Type B pancreatic cell (in vitro differentiated cells): ENCODE measurements at regions not wholly inside any gene's neighbourhood (a gene's known extent, or its start where the extent isn't known, plus 50 kb on each side); places are given as distances from the start of the nearest gene placed in this dataset.

ENCODE experiments used
- DNase-seq: peaks from one replicate; pipeline ENCODE4 v3.0.0; 2021; ENCODE audit warnings: mixed read lengths; ENCODE audit not compliant: unreplicated experiment; ENCODE audit errors: extremely low spot score
- H3K27ac Mint-ChIP-seq: 2 replicates; pipeline ENCODE4 v1.8.0; 2021; ENCODE audit warnings: mild to moderate bottlenecking, mixed read lengths
- H3K27me3 Mint-ChIP-seq: 2 replicates; pipeline ENCODE4 v1.8.0; 2021; ENCODE audit warnings: mixed read lengths
- H3K36me3 Mint-ChIP-seq: 2 replicates; pipeline ENCODE4 v1.8.0; 2021; ENCODE audit warnings: mixed read lengths
- H3K4me1 Mint-ChIP-seq: one replicate; pipeline ENCODE4 v1.8.0; 2021; ENCODE audit warnings: mixed read lengths; ENCODE audit not compliant: unreplicated experiment
- H3K4me3 Mint-ChIP-seq: 2 replicates; pipeline ENCODE4 v1.8.0; 2021; ENCODE audit warnings: mild to moderate bottlenecking, mixed read lengths
- H3K9me3 Mint-ChIP-seq: 2 replicates; pipeline ENCODE4 v1.8.0; 2021; ENCODE audit warnings: mixed read lengths
- CTCF ChIP-seq: fragments of 200-600 bp; sonication (generic); conservative IDR thresholded peaks from 2 replicates; pipeline ENCODE4 v1.5.0; 2021; ENCODE audit warnings: antibody characterized with exemption, mild to moderate bottlenecking

- Mint-ChIP-seq H3K4me1 (no peaks in the 10 kb centered on the region), H3K27me3 (no peaks in the 10 kb centered on the region), H3K4me3 (no peak overlapping the region), H3K9me3 (peaks cover 5% of the 10 kb centered on the region), H3K27ac (no peak overlapping the region), H3K36me3 (no peaks in the 10 kb centered on the region)
- no peak for TF ChIP-seq CTCF
- DNase-seq = no peak
Observed at GRCh38 chr2:116042530-116042929, 1600.1 kb downstream of the DPP10 start.

DNA sequence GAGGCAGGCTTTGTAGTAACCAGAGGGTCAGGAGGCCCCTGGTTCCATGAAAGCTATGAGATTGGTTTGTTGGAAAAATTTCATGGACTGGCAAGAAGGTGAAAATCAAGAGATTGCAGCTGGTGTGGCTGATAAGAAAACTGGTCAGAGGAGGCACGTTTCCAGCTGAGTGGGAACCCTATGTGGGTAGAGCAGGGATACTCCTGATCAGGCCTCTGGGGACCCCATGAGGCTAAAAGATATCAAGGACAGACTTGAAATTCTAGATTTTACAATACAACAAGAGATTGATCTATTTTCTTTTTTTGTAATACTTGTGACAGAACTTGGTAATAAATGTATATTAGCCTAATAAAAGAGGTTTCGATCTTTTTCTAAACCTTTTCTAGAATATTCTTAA lies 1615.1 kb downstream of the DPP10 start:
- Mint-ChIP-seq H3K4me3 (no peak overlapping the region), H3K27me3 (no peaks in the 10 kb centered on the region), H3K27ac (no peak overlapping the region), H3K4me1 (no peaks in the 10 kb centered on the region), H3K36me3 (no peaks in the 10 kb centered on the region), H3K9me3 (no peaks in the 10 kb centered on the region)
- no peak for TF ChIP-seq CTCF
- DNase-seq = no peak

DNA sequence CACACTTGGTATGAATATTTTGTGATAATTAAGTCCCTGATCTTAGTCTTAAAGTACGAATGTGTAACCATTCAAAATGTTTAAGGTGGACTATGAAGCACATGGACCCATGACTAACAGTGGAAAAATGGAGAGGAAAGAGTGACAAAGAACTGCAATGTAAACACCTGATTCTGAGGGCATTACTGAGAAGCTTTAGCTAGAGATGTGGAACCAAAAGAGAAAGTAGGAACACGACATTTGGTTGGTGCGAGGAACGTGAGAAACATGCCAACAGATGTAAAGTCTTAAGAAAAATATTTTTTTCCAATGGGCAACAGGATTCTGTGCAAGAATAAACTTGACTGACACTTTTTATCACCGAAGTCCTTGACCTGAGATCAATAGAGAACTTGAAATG lies 1618.6 kb downstream of the DPP10 start:
- H3K4me3 Mint-ChIP-seq = no peak overlapping the region
- no peaks in the 10 kb centered on the region for H3K9me3 Mint-ChIP-seq
- H3K36me3 Mint-ChIP-seq = no peaks in the 10 kb centered on the region
- H3K27me3 Mint-ChIP-seq = no peaks in the 10 kb centered on the region
- no peak overlapping the region for H3K27ac Mint-ChIP-seq
- no peak for TF ChIP-seq CTCF
- no peak for DNase-seq
- H3K4me1 Mint-ChIP-seq = no peaks in the 10 kb centered on the region

- Mint-ChIP-seq H3K27ac (no peak overlapping the region), H3K4me3 (no peak overlapping the region), H3K4me1 (no peaks in the 10 kb centered on the region), H3K27me3 (no peaks in the 10 kb centered on the region), H3K36me3 (no peaks in the 10 kb centered on the region), H3K9me3 (no peaks in the 10 kb centered on the region)
- DNase-seq = no peak
- TF ChIP-seq CTCF = no peak
Observed at GRCh38 chr2:116073731-116074130, 1631.3 kb downstream of the DPP10 start.

DNA sequence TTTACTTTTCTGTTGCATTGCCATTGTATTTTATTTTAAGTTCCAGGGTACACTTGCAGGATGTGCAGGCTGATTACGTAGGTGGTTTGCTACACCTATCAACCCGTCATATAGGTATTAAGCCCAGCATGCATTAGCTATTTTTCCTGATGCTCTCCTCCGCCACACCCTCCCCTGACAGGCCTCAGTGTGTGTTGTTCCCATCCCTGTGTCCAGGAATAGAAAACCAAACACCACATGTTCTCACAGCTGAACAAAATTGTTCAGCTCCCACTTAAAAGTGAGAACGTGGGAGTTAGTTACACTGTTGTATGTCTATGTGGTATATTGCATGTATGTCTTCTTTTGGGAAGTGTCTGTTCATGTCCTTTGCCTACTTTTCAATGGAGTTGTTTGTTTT lies 1631.7 kb downstream of the DPP10 start:
- H3K27me3 Mint-ChIP-seq = no peaks in the 10 kb centered on the region
- no peaks in the 10 kb centered on the region for H3K9me3 Mint-ChIP-seq
- H3K4me1 Mint-ChIP-seq = no peaks in the 10 kb centered on the region
- H3K36me3 Mint-ChIP-seq = no peaks in the 10 kb centered on the region
- DNase-seq = no peak
- H3K4me3 Mint-ChIP-seq = no peak overlapping the region
- TF ChIP-seq CTCF = no peak
- no peak overlapping the region for H3K27ac Mint-ChIP-seq

DNA sequence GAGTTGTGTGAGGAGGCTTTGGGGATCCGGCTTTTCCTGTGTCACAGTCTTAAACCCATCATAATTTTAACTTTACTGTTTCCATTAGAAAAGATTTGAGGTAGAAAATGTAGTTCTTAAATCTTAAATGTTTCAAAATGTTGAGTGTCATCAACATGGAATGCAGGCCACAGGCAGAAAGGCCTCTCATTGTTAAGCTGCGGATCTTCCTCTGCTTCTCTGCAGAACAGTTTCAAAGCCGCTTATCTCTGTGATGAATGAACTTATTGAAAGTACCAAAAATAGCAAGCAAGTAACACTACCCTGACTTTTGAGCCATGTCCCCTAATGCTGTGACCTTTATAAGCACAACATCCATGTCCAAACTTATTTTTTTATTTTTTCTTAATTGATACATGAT lies 1645.8 kb downstream of the DPP10 start:
- no peak overlapping the region for H3K4me3 Mint-ChIP-seq
- H3K27ac Mint-ChIP-seq = no peak overlapping the region
- no peaks in the 10 kb centered on the region for H3K9me3 Mint-ChIP-seq
- no peak for TF ChIP-seq CTCF
- no peaks in the 10 kb centered on the region for H3K36me3 Mint-ChIP-seq
- no peaks in the 10 kb centered on the region for H3K4me1 Mint-ChIP-seq
- H3K27me3 Mint-ChIP-seq = no peaks in the 10 kb centered on the region
- DNase-seq = no peak
